Smooth muscle cell (in vitro differentiated cells): ENCODE measurements at regions not wholly inside any gene's neighbourhood (a gene's known extent, or its start where the extent isn't known, plus 50 kb on each side); places are given as distances from the start of the nearest gene placed in this dataset.

ENCODE experiments used
- DNase-seq: peaks from one replicate; lab custom pipeline; 2025; ENCODE audit not compliant: unreplicated experiment; lab: John Stamatoyannopoulos, UW
- H2AFZ ChIP-seq: fragments of 200-600 bp; sonication (generic); 2 replicates; pipeline ENCODE4 v1.6.0; 2016; ENCODE audit warnings: antibody characterized with exemption, low read depth, mild to moderate bottlenecking
- H3F3A ChIP-seq: fragments of 200-600 bp; sonication (generic); 2 replicates; pipeline ENCODE4 v1.6.0; 2017; ENCODE audit warnings: antibody characterized with exemption, low read depth
- H3K27ac ChIP-seq: fragments of 200-600 bp; sonication (generic); 2 replicates; pipeline ENCODE4 v1.5.1; 2016; ENCODE audit warnings: low read depth, mild to moderate bottlenecking
- H3K27me3 ChIP-seq: fragments of 200-600 bp; sonication (generic); 2 replicates; pipeline ENCODE4 v1.6.1; 2016; ENCODE audit warnings: low read depth, mild to moderate bottlenecking
- H3K36me3 ChIP-seq: fragments of 200-600 bp; sonication (generic); 2 replicates; pipeline ENCODE4 v1.5.1; 2016; ENCODE audit warnings: low read depth
- H3K4me1 ChIP-seq: fragments of 200-600 bp; sonication (generic); 2 replicates; pipeline ENCODE4 v1.5.1; 2016; ENCODE audit warnings: low read depth
- H3K4me2 ChIP-seq: fragments of 200-600 bp; sonication (generic); 2 replicates; pipeline ENCODE4 v1.6.0; 2016; ENCODE audit warnings: mild to moderate bottlenecking
- H3K4me3 ChIP-seq: fragments of 200-600 bp; sonication (generic); 2 replicates; pipeline ENCODE4 v1.5.1; 2016; ENCODE audit warnings: mild to moderate bottlenecking
- H3K79me2 ChIP-seq: fragments of 200-600 bp; sonication (generic); 2 replicates; pipeline ENCODE4 v1.6.0; 2016; ENCODE audit warnings: low read depth, mild to moderate bottlenecking
- H3K9ac ChIP-seq: fragments of 200-600 bp; sonication (generic); 2 replicates; pipeline ENCODE4 v1.6.0; 2016; ENCODE audit warnings: low read depth
- H3K9me3 ChIP-seq: fragments of 200-600 bp; sonication (generic); replicated peaks from 2 replicates; pipeline ENCODE4 v1.5.1; 2016; ENCODE audit warnings: low read depth
- H4K20me1 ChIP-seq: fragments of 200-600 bp; sonication (generic); 2 replicates; pipeline ENCODE4 v1.6.0; 2016; ENCODE audit warnings: low read depth
- WGBS: methylation state at CpG from one replicate; pipeline ENCODE4 v1.1.7; 2016; ENCODE audit warnings: low lambda C conversion rate; 5-methylcytosine and 5-hydroxymethylcytosine counted together
- TF ChIP-seq, protein P1 (sequence below): fragments of 200-600 bp; sonication (generic); IDR thresholded peaks from 2 replicates; pipeline ENCODE4 v1.5.1; 2017; ENCODE audit warnings: borderline replicate concordance, mild to moderate bottlenecking, antibody characterized with exemption; ENCODE audit not compliant: insufficient read depth, poor library complexity, severe bottlenecking

DNA sequence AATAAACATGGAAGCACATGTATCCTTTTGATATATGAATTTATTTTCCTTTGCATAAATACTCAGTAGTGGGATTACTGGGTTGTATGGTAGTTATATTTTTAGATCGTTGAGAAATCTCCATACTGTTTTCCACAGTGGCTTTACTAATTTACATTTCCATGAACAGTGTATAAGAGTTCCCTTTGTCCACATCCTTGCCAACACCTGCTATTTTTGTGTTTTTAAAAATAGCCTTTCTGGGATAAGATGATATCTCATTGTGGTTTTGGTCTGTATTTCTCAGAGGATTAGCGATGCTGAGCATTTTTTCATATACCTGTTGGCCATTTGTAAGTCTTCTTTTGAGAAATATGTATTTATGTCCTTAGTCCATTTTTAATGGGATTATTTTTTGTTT is 329.2 kb upstream of the KITLG start:
- no peaks in the 10 kb centered on the region for H3K36me3 ChIP-seq
- no peaks in the 10 kb centered on the region for H3K9me3 ChIP-seq
- no peak overlapping the region for H2AFZ ChIP-seq
- no peak overlapping the region for H3K9ac ChIP-seq
- H3K4me2 ChIP-seq: no peak overlapping the region
- H4K20me1 ChIP-seq: no peaks in the 10 kb centered on the region
- TF ChIP-seq, protein P1, sequence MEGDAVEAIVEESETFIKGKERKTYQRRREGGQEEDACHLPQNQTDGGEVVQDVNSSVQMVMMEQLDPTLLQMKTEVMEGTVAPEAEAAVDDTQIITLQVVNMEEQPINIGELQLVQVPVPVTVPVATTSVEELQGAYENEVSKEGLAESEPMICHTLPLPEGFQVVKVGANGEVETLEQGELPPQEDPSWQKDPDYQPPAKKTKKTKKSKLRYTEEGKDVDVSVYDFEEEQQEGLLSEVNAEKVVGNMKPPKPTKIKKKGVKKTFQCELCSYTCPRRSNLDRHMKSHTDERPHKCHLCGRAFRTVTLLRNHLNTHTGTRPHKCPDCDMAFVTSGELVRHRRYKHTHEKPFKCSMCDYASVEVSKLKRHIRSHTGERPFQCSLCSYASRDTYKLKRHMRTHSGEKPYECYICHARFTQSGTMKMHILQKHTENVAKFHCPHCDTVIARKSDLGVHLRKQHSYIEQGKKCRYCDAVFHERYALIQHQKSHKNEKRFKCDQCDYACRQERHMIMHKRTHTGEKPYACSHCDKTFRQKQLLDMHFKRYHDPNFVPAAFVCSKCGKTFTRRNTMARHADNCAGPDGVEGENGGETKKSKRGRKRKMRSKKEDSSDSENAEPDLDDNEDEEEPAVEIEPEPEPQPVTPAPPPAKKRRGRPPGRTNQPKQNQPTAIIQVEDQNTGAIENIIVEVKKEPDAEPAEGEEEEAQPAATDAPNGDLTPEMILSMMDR: no peak
- no peak overlapping the region for H3K27ac ChIP-seq
- H3K4me1 ChIP-seq: no peaks in the 10 kb centered on the region
- no peak overlapping the region for H3K4me3 ChIP-seq
- no peaks in the 10 kb centered on the region for H3K79me2 ChIP-seq
- WGBS: 85% methylated on average over 2 of the region's 2 CpGs
- DNase-seq: no peak
- H3F3A ChIP-seq: no peaks in the 10 kb centered on the region
- peaks cover 11% of the 10 kb centered on the region for H3K27me3 ChIP-seq

DNA sequence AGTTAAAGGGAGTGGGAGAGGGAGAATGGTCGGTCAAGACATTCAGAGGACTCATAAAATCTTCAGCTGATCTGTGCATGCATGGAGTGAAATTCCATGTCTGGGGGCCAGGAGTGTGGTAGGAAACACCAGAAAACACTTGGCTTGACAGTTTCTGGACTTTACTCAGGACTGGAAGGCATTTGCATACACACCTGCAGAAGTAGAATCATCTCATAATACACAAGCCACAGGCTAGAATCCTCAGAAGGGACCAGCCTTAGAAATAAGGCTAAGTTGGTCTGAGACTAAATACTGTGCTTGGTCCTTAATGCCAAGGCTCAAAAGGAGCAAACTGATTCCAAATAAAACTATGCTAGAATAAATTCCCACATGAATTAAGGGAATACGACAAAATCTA is 328.1 kb upstream of the KITLG start:
- no peak for DNase-seq
- Histone ChIP-seq H3K27ac (no peak overlapping the region), H3K4me1 (no peaks in the 10 kb centered on the region), H3K9ac (no peak overlapping the region), H3K4me2 (no peak overlapping the region), H4K20me1 (no peaks in the 10 kb centered on the region), H3K9me3 (no peaks in the 10 kb centered on the region), H3K27me3 (peaks cover 11% of the 10 kb centered on the region), H3K4me3 (no peak overlapping the region), H3K36me3 (no peaks in the 10 kb centered on the region), H3F3A (no peaks in the 10 kb centered on the region), H2AFZ (no peak overlapping the region), H3K79me2 (no peaks in the 10 kb centered on the region)
- TF ChIP-seq, protein P1: no peak
- 83% methylated on average over 2 of the region's 2 CpGs for WGBS

DNA sequence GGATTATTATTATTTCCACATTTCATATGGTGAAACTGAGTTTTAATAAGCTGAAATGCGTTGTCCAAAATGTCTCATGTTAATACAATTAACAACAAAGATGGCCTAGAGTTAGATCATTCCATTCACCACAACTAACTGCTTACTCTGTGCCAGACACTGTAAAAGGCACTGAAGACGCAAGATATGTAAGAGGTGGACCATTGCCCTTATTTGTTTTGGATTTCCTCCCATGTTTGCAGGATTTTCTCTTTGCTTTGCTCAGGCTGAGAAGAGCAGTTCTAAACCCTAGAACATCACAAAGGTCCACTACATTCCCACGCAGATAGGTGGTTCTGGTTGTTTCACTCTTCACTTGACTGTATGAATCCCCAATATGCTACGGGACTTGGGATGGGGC is 324.4 kb upstream of the KITLG start:
- Histone ChIP-seq H3K9ac (no peak overlapping the region), H3F3A (no peaks in the 10 kb centered on the region), H3K4me3 (no peak overlapping the region), H3K27me3 (peaks cover 11% of the 10 kb centered on the region), H4K20me1 (no peaks in the 10 kb centered on the region), H3K4me1 (no peaks in the 10 kb centered on the region), H3K27ac (no peak overlapping the region), H3K9me3 (no peaks in the 10 kb centered on the region), H3K79me2 (no peaks in the 10 kb centered on the region), H2AFZ (no peak overlapping the region), H3K36me3 (no peaks in the 10 kb centered on the region), H3K4me2 (no peak overlapping the region)
- WGBS: 86% methylated on average over 4 of the region's 4 CpGs
- DNase-seq: no peak
- TF ChIP-seq, protein P1: no peak

DNA sequence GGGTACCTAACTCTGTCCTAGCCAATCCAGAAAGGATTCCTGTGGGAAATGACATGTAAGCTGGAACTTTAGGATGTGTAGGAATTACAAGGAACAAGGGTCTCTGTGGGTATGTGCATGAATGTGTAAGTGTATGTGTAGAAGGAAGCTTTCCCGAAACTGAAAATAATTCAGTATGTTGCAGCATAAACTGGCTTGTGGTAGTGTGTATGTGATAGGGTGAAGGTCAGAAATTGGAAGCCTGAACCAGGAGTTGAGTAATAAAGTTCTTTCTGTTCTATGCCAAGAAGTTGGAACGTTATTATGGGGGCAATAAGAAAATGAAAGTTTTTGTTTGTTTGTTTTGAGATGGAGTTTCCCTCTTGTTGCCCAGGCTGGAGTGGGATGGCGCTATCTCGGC is 323.1 kb upstream of the KITLG start:
- Histone ChIP-seq H3K4me3 (no peak overlapping the region), H3K36me3 (no peaks in the 10 kb centered on the region), H2AFZ (no peak overlapping the region), H4K20me1 (no peaks in the 10 kb centered on the region), H3K4me2 (no peak overlapping the region), H3F3A (no peaks in the 10 kb centered on the region), H3K27ac (no peak overlapping the region), H3K79me2 (no peaks in the 10 kb centered on the region), H3K27me3 (peaks cover 11% of the 10 kb centered on the region), H3K9ac (no peak overlapping the region), H3K9me3 (no peaks in the 10 kb centered on the region), H3K4me1 (no peaks in the 10 kb centered on the region)
- WGBS: 96% methylated on average over 4 of the region's 4 CpGs
- TF ChIP-seq, protein P1: no peak
- no peak for DNase-seq
